Mesendoderm (in vitro differentiated cells): ENCODE measurements at regions not wholly inside any gene's neighbourhood (a gene's known extent, or its start where the extent isn't known, plus 50 kb on each side); places are given as distances from the start of the nearest gene placed in this dataset.

ENCODE experiments used
- DNase-seq: peaks from one replicate; pipeline ENCODE4 v3.0.0; 2013
- H2AK5ac ChIP-seq: 2 replicates; pipeline ENCODE4 v1.6.1; 2013; ENCODE audit warnings: low read length, inconsistent platforms
- H2BK120ac ChIP-seq: 2 replicates; pipeline ENCODE4 v1.6.1; 2013; ENCODE audit warnings: low read depth, mild to moderate bottlenecking, low read length, moderate library complexity, mixed read lengths
- H2BK15ac ChIP-seq: replicated peaks from 2 replicates; pipeline ENCODE4 v1.6.1; 2013; ENCODE audit warnings: low read depth, mild to moderate bottlenecking, moderate library complexity
- H2BK5ac ChIP-seq: 2 replicates; pipeline ENCODE4 v1.6.1; 2013; ENCODE audit warnings: low read length, inconsistent platforms
- H3K18ac ChIP-seq: 2 replicates; pipeline ENCODE4 v1.6.1; 2013; ENCODE audit warnings: mild to moderate bottlenecking, low read length, mixed read lengths
- H3K23ac ChIP-seq: one replicate; pipeline ENCODE4 v1.6.1; 2013; ENCODE audit warnings: low read length
- H3K27ac ChIP-seq: 2 replicates; pipeline ENCODE4 v1.5.1; 2013; ENCODE audit warnings: low read depth, mild to moderate bottlenecking, inconsistent platforms, low read length, moderate library complexity
- H3K27me3 ChIP-seq: 2 replicates; pipeline ENCODE4 v1.6.1; 2013; ENCODE audit warnings: low read length, control low read depth, mild to moderate bottlenecking, inconsistent platforms; ENCODE audit not compliant: insufficient read depth, poor library complexity
- H3K36me3 ChIP-seq: 2 replicates; pipeline ENCODE4 v1.6.1; 2013; ENCODE audit warnings: low read length, inconsistent platforms; ENCODE audit not compliant: control insufficient read depth, insufficient read depth
- H3K4ac ChIP-seq: one replicate; pipeline ENCODE4 v1.6.1; 2013; ENCODE audit warnings: low read depth, mild to moderate bottlenecking, low read length, moderate library complexity
- H3K4me1 ChIP-seq: 2 replicates; pipeline ENCODE4 v1.6.1; 2013; ENCODE audit warnings: low read depth, low read length, inconsistent platforms; ENCODE audit not compliant: control insufficient read depth
- H3K4me2 ChIP-seq: 2 replicates; pipeline ENCODE4 v1.6.1; 2013; ENCODE audit warnings: low read length
- H3K4me3 ChIP-seq: 2 replicates; pipeline ENCODE4 v1.5.1; 2013; ENCODE audit warnings: mild to moderate bottlenecking, low read length
- H3K56ac ChIP-seq: one replicate; pipeline ENCODE4 v1.6.1; 2013; ENCODE audit warnings: low read length
- H3K79me1 ChIP-seq: 2 replicates; pipeline ENCODE4 v1.6.1; 2013; ENCODE audit warnings: low read length, inconsistent platforms
- H3K79me2 ChIP-seq: 2 replicates; pipeline ENCODE4 v1.6.1; 2013; ENCODE audit warnings: mild to moderate bottlenecking, low read length; ENCODE audit not compliant: control insufficient read depth, insufficient read depth
- H3K9ac ChIP-seq: 2 replicates; pipeline ENCODE4 v1.6.1; 2013; ENCODE audit warnings: low read length, inconsistent platforms
- H4K5ac ChIP-seq: one replicate; pipeline ENCODE4 v1.6.1; 2013; ENCODE audit warnings: low read length
- H4K8ac ChIP-seq: one replicate; pipeline ENCODE4 v1.6.1; 2013; ENCODE audit warnings: low read depth, mild to moderate bottlenecking, control low read depth, low read length, moderate library complexity
- WGBS: extraction: QIAGEN DNeasy Blood & Tissue Kit; methylation state at CpG from one replicate; pipeline ENCODE4 v1.1.7; 2013; ENCODE audit warnings: low lambda C conversion rate, missing lambda C conversion rate; ENCODE audit not compliant: insufficient coverage; ENCODE audit errors: extremely low coverage; 5-methylcytosine and 5-hydroxymethylcytosine counted together

DNA sequence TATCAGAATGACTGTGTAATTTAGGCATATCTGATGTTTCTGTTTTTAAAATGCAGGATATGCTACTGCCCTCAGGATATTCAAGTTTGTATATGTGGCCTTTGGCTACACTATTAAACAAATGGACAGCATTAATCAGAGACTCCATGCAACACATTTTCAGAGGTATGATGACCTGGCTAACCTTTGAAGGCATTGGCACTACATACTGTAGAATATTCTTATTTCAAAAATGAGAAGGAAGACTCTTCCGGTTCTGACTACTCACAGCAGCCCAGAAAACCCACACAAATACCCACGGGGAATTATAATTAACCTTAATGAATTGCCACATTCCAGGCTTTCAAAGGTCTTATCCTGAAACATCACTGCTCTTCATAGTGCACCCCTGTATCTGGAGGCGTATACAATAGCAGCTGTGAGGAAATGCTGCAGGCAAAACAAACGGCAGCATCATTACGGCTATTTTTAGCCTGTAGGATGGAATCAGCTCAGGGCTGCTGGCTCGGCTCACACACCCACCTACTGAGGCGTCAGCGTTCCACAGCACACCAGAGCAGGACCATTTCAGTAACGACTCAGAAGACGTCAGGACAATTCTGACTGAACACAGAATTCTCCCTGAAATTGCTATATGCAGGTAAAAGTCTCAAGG lies 648.5 kb downstream of the RPS29 start:
- H3K4me1 ChIP-seq, result no peaks in the 10 kb centered on the region
- no peak overlapping the region for H3K4me3 ChIP-seq
- no CpG with 5 or more reads among the region's 10 CpGs for WGBS
- no peaks in the 10 kb centered on the region for H3K27me3 ChIP-seq
- DNase-seq, result peak; percentile 55
- H3K18ac ChIP-seq, result no peak overlapping the region
- no peak overlapping the region for H2BK15ac ChIP-seq
- no peaks in the 10 kb centered on the region for H3K36me3 ChIP-seq
- no peak overlapping the region for H3K4me2 ChIP-seq
- no peak overlapping the region for H3K56ac ChIP-seq
- no peak overlapping the region for H3K27ac ChIP-seq
- H3K9ac ChIP-seq, result no peak overlapping the region
- H4K8ac ChIP-seq, result no peak overlapping the region
- no peak overlapping the region for H4K5ac ChIP-seq
- H2BK120ac ChIP-seq, result no peak overlapping the region
- no peak overlapping the region for H3K23ac ChIP-seq
- H2AK5ac ChIP-seq, result no peak overlapping the region
- H3K79me1 ChIP-seq, result no peaks in the 10 kb centered on the region
- no peaks in the 10 kb centered on the region for H3K79me2 ChIP-seq
- no peak overlapping the region for H3K4ac ChIP-seq
- H2BK5ac ChIP-seq, result no peak overlapping the region

DNA sequence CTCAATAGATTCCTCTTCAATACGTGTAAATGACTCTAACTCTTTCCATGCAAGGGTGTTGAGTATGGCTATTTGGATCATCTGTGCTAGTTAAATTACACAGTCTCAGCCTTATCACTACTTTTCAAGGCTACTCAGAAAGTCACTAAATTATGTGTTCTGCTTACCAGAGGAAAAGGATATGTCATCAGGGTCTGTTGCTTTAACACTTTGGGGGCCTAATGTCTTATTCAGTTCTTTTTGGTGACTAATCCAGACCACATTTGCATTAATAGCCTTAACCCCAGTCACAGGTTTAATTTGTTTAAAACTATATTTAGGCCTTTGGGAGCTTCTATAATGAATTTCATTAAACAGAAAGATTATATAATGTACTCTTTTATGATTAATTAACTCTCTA lies 649.3 kb downstream of the RPS29 start:
- no peak overlapping the region for H2BK5ac ChIP-seq
- no peak overlapping the region for H3K4me3 ChIP-seq
- no peak overlapping the region for H4K8ac ChIP-seq
- H3K27me3 ChIP-seq, result no peaks in the 10 kb centered on the region
- H2AK5ac ChIP-seq, result no peak overlapping the region
- H3K79me2 ChIP-seq, result no peaks in the 10 kb centered on the region
- no peak for DNase-seq
- no peak overlapping the region for H4K5ac ChIP-seq
- H3K4me1 ChIP-seq, result no peaks in the 10 kb centered on the region
- no peaks in the 10 kb centered on the region for H3K36me3 ChIP-seq
- H2BK15ac ChIP-seq, result no peak overlapping the region
- no peak overlapping the region for H2BK120ac ChIP-seq
- no peaks in the 10 kb centered on the region for H3K79me1 ChIP-seq
- WGBS, result no CpG with 5 or more reads among the region's 1 CpG
- H3K56ac ChIP-seq, result no peak overlapping the region
- no peak overlapping the region for H3K27ac ChIP-seq
- H3K18ac ChIP-seq, result no peak overlapping the region
- H3K4ac ChIP-seq, result no peak overlapping the region
- H3K23ac ChIP-seq, result no peak overlapping the region
- no peak overlapping the region for H3K9ac ChIP-seq
- no peak overlapping the region for H3K4me2 ChIP-seq

DNA sequence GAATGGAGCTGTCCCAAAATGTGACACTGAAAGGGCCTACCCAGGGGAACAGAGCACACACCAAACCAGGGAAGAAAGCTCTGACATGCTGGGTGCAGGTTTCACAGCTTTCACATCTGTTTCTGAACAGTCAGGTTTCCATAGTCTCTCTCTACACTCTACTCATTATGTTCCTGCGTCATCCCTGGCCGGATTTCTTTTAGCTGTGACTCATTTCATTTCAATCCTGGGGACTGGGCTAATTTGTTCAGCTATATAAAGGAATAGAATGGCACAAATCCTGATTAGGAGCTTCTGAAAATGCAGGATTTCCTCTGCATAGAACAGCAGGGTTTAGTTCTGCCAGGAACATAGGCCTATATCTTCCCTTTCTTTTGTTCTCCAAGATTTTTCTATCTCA lies 649.8 kb downstream of the RPS29 start:
- DNase-seq, result no peak
- H3K4me3 ChIP-seq, result no peak overlapping the region
- no peak overlapping the region for H3K23ac ChIP-seq
- H3K27ac ChIP-seq, result no peak overlapping the region
- H2BK5ac ChIP-seq, result no peak overlapping the region
- H3K36me3 ChIP-seq, result no peaks in the 10 kb centered on the region
- H3K4ac ChIP-seq, result no peak overlapping the region
- no peak overlapping the region for H2AK5ac ChIP-seq
- H3K79me2 ChIP-seq, result no peaks in the 10 kb centered on the region
- H4K5ac ChIP-seq, result no peak overlapping the region
- H3K79me1 ChIP-seq, result no peaks in the 10 kb centered on the region
- H3K4me1 ChIP-seq, result no peaks in the 10 kb centered on the region
- no peak overlapping the region for H2BK15ac ChIP-seq
- no peak overlapping the region for H3K56ac ChIP-seq
- no peaks in the 10 kb centered on the region for H3K27me3 ChIP-seq
- H2BK120ac ChIP-seq, result no peak overlapping the region
- no peak overlapping the region for H3K9ac ChIP-seq
- no peak overlapping the region for H3K18ac ChIP-seq
- H3K4me2 ChIP-seq, result no peak overlapping the region
- H4K8ac ChIP-seq, result no peak overlapping the region
- WGBS, result no CpG with 5 or more reads among the region's 2 CpGs

DNA sequence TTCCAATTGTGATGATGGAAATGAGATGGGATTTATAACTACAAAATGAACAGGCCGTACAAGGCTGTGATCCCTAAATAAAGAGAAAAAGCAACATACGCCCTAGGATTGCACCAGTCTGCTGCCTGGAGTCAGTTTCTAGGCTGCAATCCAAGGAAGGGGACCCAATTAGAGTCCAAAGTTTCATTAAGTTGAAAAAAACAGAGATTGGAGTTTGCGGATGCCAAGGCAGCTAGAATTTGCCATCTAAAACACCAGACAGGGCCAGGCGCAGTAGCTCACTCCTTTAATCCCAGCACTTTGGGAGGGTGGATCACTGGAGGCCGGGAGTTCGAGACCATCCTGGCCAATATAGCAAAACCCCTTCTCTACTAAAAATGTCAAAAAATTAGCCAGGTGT lies 661.0 kb downstream of the RPS29 start:
- H3K4ac ChIP-seq, result no peak overlapping the region
- H2BK120ac ChIP-seq, result no peak overlapping the region
- H2AK5ac ChIP-seq, result no peak overlapping the region
- no peak overlapping the region for H4K5ac ChIP-seq
- H3K79me2 ChIP-seq, result no peaks in the 10 kb centered on the region
- no peak overlapping the region for H4K8ac ChIP-seq
- WGBS, result no CpG with 5 or more reads among the region's 6 CpGs
- no peak overlapping the region for H3K23ac ChIP-seq
- H3K27ac ChIP-seq, result no peak overlapping the region
- H3K18ac ChIP-seq, result no peak overlapping the region
- no peaks in the 10 kb centered on the region for H3K4me1 ChIP-seq
- no peaks in the 10 kb centered on the region for H3K27me3 ChIP-seq
- H3K4me2 ChIP-seq, result no peak overlapping the region
- no peak overlapping the region for H3K4me3 ChIP-seq
- no peak overlapping the region for H3K56ac ChIP-seq
- H2BK5ac ChIP-seq, result no peak overlapping the region
- no peaks in the 10 kb centered on the region for H3K79me1 ChIP-seq
- H2BK15ac ChIP-seq, result no peak overlapping the region
- H3K36me3 ChIP-seq, result no peaks in the 10 kb centered on the region
- no peak overlapping the region for H3K9ac ChIP-seq
- DNase-seq, result no peak

DNA sequence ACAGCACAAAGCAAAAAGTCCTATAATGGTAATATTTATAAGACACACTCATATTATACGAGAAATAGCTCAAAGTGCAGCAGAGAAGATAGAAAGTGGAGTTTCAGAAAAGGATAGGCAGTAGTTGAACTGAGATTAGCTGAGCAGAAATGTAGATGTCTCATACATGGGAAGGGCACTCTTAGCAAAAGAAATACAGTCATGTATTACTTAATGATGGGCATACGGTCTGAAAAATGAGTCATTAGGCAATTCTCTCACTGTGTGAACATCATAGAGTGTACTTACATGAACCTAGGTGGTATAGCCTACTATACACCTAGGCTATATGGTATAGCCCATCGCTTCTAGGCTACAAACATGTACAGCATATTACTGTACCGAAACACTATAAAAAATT lies 671.3 kb downstream of the RPS29 start:
- no peak overlapping the region for H3K9ac ChIP-seq
- H3K23ac ChIP-seq, result no peak overlapping the region
- H2BK120ac ChIP-seq, result no peak overlapping the region
- no peak overlapping the region for H3K27ac ChIP-seq
- no peaks in the 10 kb centered on the region for H3K36me3 ChIP-seq
- H4K8ac ChIP-seq, result no peak overlapping the region
- no peak overlapping the region for H2BK5ac ChIP-seq
- WGBS, result no CpG with 5 or more reads among the region's 4 CpGs
- H3K79me1 ChIP-seq, result no peaks in the 10 kb centered on the region
- H3K27me3 ChIP-seq, result no peaks in the 10 kb centered on the region
- no peak overlapping the region for H3K4ac ChIP-seq
- no peak overlapping the region for H4K5ac ChIP-seq
- H3K79me2 ChIP-seq, result no peaks in the 10 kb centered on the region
- H3K56ac ChIP-seq, result no peak overlapping the region
- no peaks in the 10 kb centered on the region for H3K4me1 ChIP-seq
- no peak overlapping the region for H3K4me3 ChIP-seq
- no peak for DNase-seq
- no peak overlapping the region for H3K18ac ChIP-seq
- H2AK5ac ChIP-seq, result no peak overlapping the region
- H2BK15ac ChIP-seq, result no peak overlapping the region
- no peak overlapping the region for H3K4me2 ChIP-seq

DNA sequence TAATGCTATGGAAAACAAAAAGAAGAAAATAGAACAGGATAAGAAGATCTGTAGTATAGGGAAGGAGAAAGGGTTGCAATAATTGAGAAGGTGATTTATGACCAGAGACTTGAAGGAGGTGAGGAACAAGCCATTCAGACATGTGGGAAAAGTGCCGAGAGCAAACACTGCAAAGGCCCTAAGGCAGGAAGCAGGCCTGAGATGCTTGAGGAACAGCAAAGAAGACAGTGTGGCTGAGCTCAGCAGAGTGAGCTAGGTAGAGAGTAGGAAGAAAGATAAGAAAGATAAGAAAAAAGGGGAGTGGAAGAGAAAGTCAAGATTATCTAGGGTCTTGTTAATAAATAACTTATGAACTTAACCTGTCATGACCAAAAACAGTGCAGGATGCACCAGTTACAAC lies 671.8 kb downstream of the RPS29 start:
- no CpG with 5 or more reads among the region's 1 CpG for WGBS
- peak; percentile 35 for DNase-seq

More for the DNA sequence above, 671.8 kb downstream of the RPS29 start:
- H3K4me3 ChIP-seq, result no peak overlapping the region
- H3K23ac ChIP-seq, result no peak overlapping the region
- no peaks in the 10 kb centered on the region for H3K79me2 ChIP-seq
- no peak overlapping the region for H4K5ac ChIP-seq
- H3K79me1 ChIP-seq, result no peaks in the 10 kb centered on the region
- H2BK120ac ChIP-seq, result no peak overlapping the region
- H3K4me1 ChIP-seq, result no peaks in the 10 kb centered on the region
- no peak overlapping the region for H3K18ac ChIP-seq
- no peak overlapping the region for H3K56ac ChIP-seq
- no peak overlapping the region for H2BK5ac ChIP-seq
- no peak overlapping the region for H3K9ac ChIP-seq
- H4K8ac ChIP-seq, result no peak overlapping the region
- H2BK15ac ChIP-seq, result no peak overlapping the region
- no peak overlapping the region for H2AK5ac ChIP-seq
- no peaks in the 10 kb centered on the region for H3K27me3 ChIP-seq
- no peak overlapping the region for H3K4me2 ChIP-seq
- no peak overlapping the region for H3K4ac ChIP-seq
- no peak overlapping the region for H3K27ac ChIP-seq
- no peaks in the 10 kb centered on the region for H3K36me3 ChIP-seq
